Muscle of back (tissue), 3 donors: ENCODE measurements at regions not wholly inside any gene's neighbourhood (a gene's known extent, or its start where the extent isn't known, plus 50 kb on each side); places are given as distances from the start of the nearest gene placed in this dataset.
"Not testable (repeated sequence)": the region's sequence is repeated elsewhere in the genome, so short reads cannot be mapped to it uniquely, and the experiment has no call there.

Experiments used
- DNase-seq, 3 donors: peaks; one replicate each; pipeline versions ENCODE4 v3.0.0 to v3.0.0-alpha.2; 2013

GRCh38 chr11:90564531-90564930 is 341.7 kb upstream of the CHORDC1 start:
- DNase-seq: no peak

- DNase-seq: no peak
These were observed 335.5 kb upstream of the CHORDC1 start for GRCh38 chr11:90558328-90558865.

- DNase-seq: peak; percentile 11 to 44 (median 22)
These were observed 333.8 kb upstream of the CHORDC1 start for GRCh38 chr11:90556606-90557005.

- DNase-seq: no peak
These were observed 333.2 kb upstream of the CHORDC1 start for GRCh38 chr11:90556026-90556425.

GRCh38 chr11:90555477-90555876 is 332.6 kb upstream of the CHORDC1 start:
- no peak for DNase-seq

- DNase-seq: no peak
These were observed 319.2 kb upstream of the CHORDC1 start for GRCh38 chr11:90542092-90542491.

GRCh38 chr11:90536301-90536700 is 313.5 kb upstream of the CHORDC1 start:
- DNase-seq: no peak

- DNase-seq: no peak
These were observed 309.3 kb upstream of the CHORDC1 start for GRCh38 chr11:90532125-90532524.

GRCh38 chr11:90531001-90531400 is 308.2 kb upstream of the CHORDC1 start:
- no peak for DNase-seq

GRCh38 chr11:90525962-90526361 is 303.1 kb upstream of the CHORDC1 start:
- DNase-seq: no peak

GRCh38 chr11:90512846-90513245 is 290.0 kb upstream of the CHORDC1 start:
- no peak for DNase-seq

- no peak for DNase-seq
These were observed 288.0 kb upstream of the CHORDC1 start for GRCh38 chr11:90510839-90511238.

GRCh38 chr11:90500922-90501568 is 278.2 kb upstream of the CHORDC1 start:
- no peak for DNase-seq

GRCh38 chr11:90496722-90497121 is 273.9 kb upstream of the CHORDC1 start:
- DNase-seq: no peak

GRCh38 chr11:90493379-90493778 is 270.5 kb upstream of the CHORDC1 start:
- DNase-seq: no peak

- DNase-seq: no peak
These were observed 268.6 kb upstream of the CHORDC1 start for GRCh38 chr11:90491466-90491865.

GRCh38 chr11:90476442-90477007 is 253.7 kb upstream of the CHORDC1 start:
- DNase-seq: peak in 2 of 3 donors; percentile 7 to 11

GRCh38 chr11:90468923-90469322 is 246.1 kb upstream of the CHORDC1 start:
- no peak for DNase-seq

- DNase-seq: no peak
These were observed 242.7 kb upstream of the CHORDC1 start for GRCh38 chr11:90465553-90465952.

GRCh38 chr11:90455347-90455920 is 232.6 kb upstream of the CHORDC1 start:
- not testable (repeated sequence) for DNase-seq

- DNase-seq: no peak
These were observed 230.7 kb upstream of the CHORDC1 start for GRCh38 chr11:90453525-90453924.

GRCh38 chr11:90449606-90450005 is 226.8 kb upstream of the CHORDC1 start:
- DNase-seq: no peak

GRCh38 chr11:90448256-90448655 is 225.4 kb upstream of the CHORDC1 start:
- DNase-seq: no peak
